D721Med (cell line): ENCODE measurements at regions not wholly inside any gene's neighbourhood (a gene's known extent, or its start where the extent isn't known, plus 50 kb on each side); places are given as distances from the start of the nearest gene placed in this dataset.

ENCODE experiments used
- DNase-seq: peaks from one replicate; pipeline ENCODE4 v3.0.0; 2011; ENCODE audit warnings: low spot score; ENCODE audit not compliant: insufficient read length
- FAIRE-seq: peaks from 2 replicates; lab custom pipeline; 2011; peaks lifted over from hg19 to GRCh38; lab: Jason Lieb, UNC
- CTCF ChIP-seq: IDR thresholded peaks from 2 replicates; pipeline ENCODE4 v1.5.1; 2012; ENCODE audit warnings: mild to moderate bottlenecking, control low read depth; ENCODE audit not compliant: insufficient read depth; ENCODE audit errors: missing control alignments

- no peak for TF ChIP-seq CTCF
- DNase-seq (no peak), FAIRE-seq (peak; percentile 41)
These were observed 654.4 kb upstream of the NR5A2 start for GRCh38 chr1:199373139-199373538.

DNA sequence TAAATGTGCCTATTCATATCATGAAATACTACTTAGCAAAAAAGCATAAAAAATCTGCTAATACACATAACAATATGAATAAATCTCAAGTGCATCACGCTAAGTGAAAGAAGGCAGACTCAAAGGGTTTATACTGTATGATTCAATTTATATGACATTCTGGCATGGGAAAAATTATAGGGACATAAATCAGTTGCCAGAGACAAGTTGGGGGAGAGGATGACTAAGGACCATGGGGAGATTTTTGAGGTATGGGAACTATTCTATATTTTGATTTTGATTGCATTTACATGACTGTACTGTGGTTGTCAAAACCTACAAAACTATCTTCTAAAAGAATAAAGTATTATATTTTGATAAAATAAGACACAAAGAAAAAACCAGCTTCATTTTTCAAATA is 650.3 kb upstream of the NR5A2 start:
- DNase-seq (no peak), FAIRE-seq (no peak)
- TF ChIP-seq CTCF = no peak

DNA sequence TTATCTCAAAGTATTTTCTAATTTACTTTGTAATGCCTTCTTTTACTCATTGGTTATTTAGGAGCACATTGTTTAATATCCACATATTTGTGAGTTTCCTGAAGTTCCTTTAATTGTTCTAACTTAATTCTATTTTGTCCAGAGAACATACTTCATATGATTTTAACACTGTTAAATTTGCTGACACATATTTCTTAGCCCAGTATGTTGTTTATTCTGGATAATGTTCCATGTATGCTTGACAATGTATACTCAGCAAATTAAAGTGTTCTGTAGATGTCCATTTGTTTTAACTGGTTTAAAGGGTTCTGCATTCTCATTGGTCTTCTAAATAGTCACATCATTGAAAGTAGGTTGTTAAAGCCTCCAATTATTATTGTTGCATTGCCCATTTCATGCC is 643.7 kb upstream of the NR5A2 start:
- TF ChIP-seq CTCF = no peak
- FAIRE-seq (no peak), DNase-seq (no peak)

DNA sequence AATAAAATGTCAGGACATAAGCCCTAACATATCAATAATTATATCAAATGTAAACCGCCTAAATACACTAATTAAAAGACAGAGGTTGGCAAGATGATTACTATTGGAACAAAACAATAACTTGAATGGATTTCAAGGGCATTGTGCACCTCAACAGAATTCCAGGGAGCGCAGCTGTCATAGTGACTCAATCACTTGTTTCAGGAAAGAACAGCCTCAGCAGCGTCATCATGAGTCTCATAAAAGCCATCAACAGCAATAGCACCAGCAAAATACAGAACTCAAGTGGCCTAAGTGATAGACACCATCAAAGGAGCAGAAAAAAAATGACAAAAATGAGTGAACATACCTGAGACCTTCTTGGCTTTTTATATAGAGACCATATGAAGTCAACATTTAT is 632.7 kb upstream of the NR5A2 start:
- TF ChIP-seq CTCF = no peak
- DNase-seq = no peak
- peak; percentile 55 for FAIRE-seq

DNA sequence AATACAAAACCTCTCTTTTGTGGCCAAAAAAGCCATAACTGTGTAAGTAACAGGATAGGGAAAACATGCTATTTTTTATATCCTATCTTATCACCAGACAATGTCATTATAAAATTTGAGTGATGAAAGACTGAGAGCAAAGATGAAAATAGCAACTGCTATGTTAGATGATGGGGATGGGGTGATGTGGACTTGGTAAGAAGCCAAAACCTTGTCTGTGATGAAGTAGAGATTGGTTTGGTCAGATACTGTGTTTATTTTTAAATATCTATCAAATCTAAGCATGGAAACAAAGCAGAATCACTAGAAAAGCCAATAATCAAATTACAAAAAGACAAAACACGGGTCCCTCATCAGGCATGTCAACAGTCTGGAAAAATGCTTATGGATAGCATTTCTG is 631.1 kb upstream of the NR5A2 start:
- FAIRE-seq (no peak), DNase-seq (no peak)
- TF ChIP-seq CTCF = no peak

GRCh38 chr1:199399996-199400724 is 627.4 kb upstream of the NR5A2 start:
- no peak for FAIRE-seq

More at GRCh38 chr1:199399996-199400724, 627.4 kb upstream of the NR5A2 start:
- DNase-seq = no peak
- no peak for TF ChIP-seq CTCF
